Tibial nerve (tissue), 4 donors: ENCODE measurements at regions not wholly inside any gene's neighbourhood (a gene's known extent, or its start where the extent isn't known, plus 50 kb on each side); places are given as distances from the start of the nearest gene placed in this dataset.

Source experiments
- EP300 ChIP-seq, 2 donors: sonication (generic); formaldehyde crosslinking; IDR thresholded peaks; one replicate each; pipeline ENCODE4 v1.6.1; 2017; ENCODE audit warnings: antibody characterized with exemption in 2 of 2, mild to moderate bottlenecking in 1 of 2
- POLR2A ChIP-seq, 2 donors: fragments of 450-650 bp; IDR thresholded peaks; one replicate each; pipeline ENCODE4 v1.6.1; 2017; ENCODE audit warnings: antibody characterized with exemption in 2 of 2, mild to moderate bottlenecking in 2 of 2, moderate library complexity in 2 of 2
- TF ChIP-seq, protein P1 (sequence below), 5 experiments: fragments of 200-600 bp in 3 of 5; fragments of 450-650 bp in 2 of 5; sonication (generic) in 3 of 5; IDR thresholded peaks; one replicate each; pipeline ENCODE4 v1.5.1; 2016 to 2019; ENCODE audit warnings: antibody characterized with exemption in 5 of 5, mild to moderate bottlenecking in 3 of 5, moderate library complexity in 2 of 5

DNA sequence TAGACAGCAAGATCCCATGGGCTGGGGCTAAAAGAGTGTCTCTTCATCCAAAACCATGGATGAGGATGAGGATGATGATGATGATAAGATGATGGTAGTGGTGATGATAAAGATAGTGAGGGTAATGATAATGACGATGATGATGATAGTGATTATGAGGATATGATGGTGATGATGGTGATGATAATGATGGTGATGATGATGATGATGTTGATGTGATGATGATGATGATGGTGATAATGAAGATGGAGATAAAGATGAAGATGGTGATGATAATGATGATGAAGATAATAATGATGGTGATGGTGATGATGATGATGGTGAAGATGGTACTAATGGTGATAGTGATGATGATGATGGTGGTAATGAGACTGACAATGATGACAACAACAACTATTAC, 299.5 kb downstream of the NPIPA8 start:
- no peak for TF ChIP-seq EP300 (IDR thresholded peaks at IDR 0.05)
- TF ChIP-seq, protein P1, sequence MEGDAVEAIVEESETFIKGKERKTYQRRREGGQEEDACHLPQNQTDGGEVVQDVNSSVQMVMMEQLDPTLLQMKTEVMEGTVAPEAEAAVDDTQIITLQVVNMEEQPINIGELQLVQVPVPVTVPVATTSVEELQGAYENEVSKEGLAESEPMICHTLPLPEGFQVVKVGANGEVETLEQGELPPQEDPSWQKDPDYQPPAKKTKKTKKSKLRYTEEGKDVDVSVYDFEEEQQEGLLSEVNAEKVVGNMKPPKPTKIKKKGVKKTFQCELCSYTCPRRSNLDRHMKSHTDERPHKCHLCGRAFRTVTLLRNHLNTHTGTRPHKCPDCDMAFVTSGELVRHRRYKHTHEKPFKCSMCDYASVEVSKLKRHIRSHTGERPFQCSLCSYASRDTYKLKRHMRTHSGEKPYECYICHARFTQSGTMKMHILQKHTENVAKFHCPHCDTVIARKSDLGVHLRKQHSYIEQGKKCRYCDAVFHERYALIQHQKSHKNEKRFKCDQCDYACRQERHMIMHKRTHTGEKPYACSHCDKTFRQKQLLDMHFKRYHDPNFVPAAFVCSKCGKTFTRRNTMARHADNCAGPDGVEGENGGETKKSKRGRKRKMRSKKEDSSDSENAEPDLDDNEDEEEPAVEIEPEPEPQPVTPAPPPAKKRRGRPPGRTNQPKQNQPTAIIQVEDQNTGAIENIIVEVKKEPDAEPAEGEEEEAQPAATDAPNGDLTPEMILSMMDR (IDR thresholded peaks at IDR 0.05) = no peak
- TF ChIP-seq POLR2A (IDR thresholded peaks at IDR 0.05) = no peak
